C4-2B (cell line): ENCODE measurements at regions not wholly inside any gene's neighbourhood (a gene's known extent, or its start where the extent isn't known, plus 50 kb on each side); places are given as distances from the start of the nearest gene placed in this dataset.

Experiments
- CTCF ChIP-seq: fragments of 450-650 bp; conservative IDR thresholded peaks from 2 replicates; pipeline ENCODE4 v1.5.1; 2017; ENCODE audit warnings: mild to moderate bottlenecking
- ZFX ChIP-seq: fragments of 450-650 bp; IDR thresholded peaks from 2 replicates; pipeline ENCODE4 v1.6.1; 2017

- TF ChIP-seq ZFX (no peak), CTCF (no peak)
Observed at GRCh38 chr2:49459314-49459993, 305.1 kb upstream of the FSHR start.
